ENCODE measurements at regions not wholly inside any gene's neighbourhood (a gene's known extent, or its start where the extent isn't known, plus 50 kb on each side); places are given as distances from the start of the nearest gene placed in this dataset.

GRCh38 chr13:44263751-44264620 lies 109.6 kb upstream of the SERP2 start:
- Histone ChIP-seq H3K4me3 (ENCODE audit: control insufficient read depth in 1 of 2, extremely low read depth in 1 of 2, low read length in 1 of 2) (no peak overlapping the region), H3K4me1 (ENCODE audit: control insufficient read depth in 1 of 2, extremely low read depth in 1 of 2, insufficient read depth in 2 of 2, low read length in 2 of 2) (peaks cover 0 to 9% of the 10 kb centered on the region in 2 experiments), H3K36me3 (ENCODE audit: control insufficient read depth in 2 of 2, extremely low read depth in 1 of 2, insufficient read depth in 1 of 2, low read length in 1 of 2) (no peaks in the 10 kb centered on the region), H3K27ac (ENCODE audit: low read length) (no peak overlapping the region), H3K27me3 (replicated peaks in 1 of 2; ENCODE audit: control insufficient read depth in 2 of 2, extremely low read depth in 1 of 2, insufficient read depth in 2 of 2, low read length in 1 of 2) (peaks cover 0 to 4% of the 10 kb centered on the region in 2 experiments), H3K9me3 (no peaks in the 10 kb centered on the region)
- no peak overlapping the region for H3K4me3 Mint-ChIP-seq
- H3K27me3 Mint-ChIP-seq = peaks cover 0 to 6% of the 10 kb centered on the region in 2 donors
- ChIA-PET POLR2A (interaction anchor here in 1 of 2 donors (0.5 kb wide), 1 partner anchor 97 kb away, joined by 11 read pairs; no protein-coding TSS in a partner anchor), CTCF (no interaction called here)
- H3K27ac Mint-ChIP-seq = no peak overlapping the region
- peaks cover 16 to 22% (median 17%) of the 10 kb centered on the region in 3 donors for H3K4me1 Mint-ChIP-seq
- 95% methylated on average over 14 of the region's 20 CpGs for WGBS (ENCODE audit: insufficient coverage)
- no peak for ATAC-seq (replicated peaks in 1 of 4)
- no peaks in the 10 kb centered on the region for H3K36me3 Mint-ChIP-seq
- H3K9me3 Mint-ChIP-seq = no peaks in the 10 kb centered on the region
- DNase-seq = no peak

- H3K36me3 Mint-ChIP-seq = no peaks in the 10 kb centered on the region
- no peaks in the 10 kb centered on the region for H3K9me3 ChIP-seq
- no peaks in the 10 kb centered on the region for H3K36me3 ChIP-seq (ENCODE audit: control insufficient read depth in 2 of 2, extremely low read depth in 1 of 2, insufficient read depth in 1 of 2, low read length in 1 of 2)
- CTCF ChIA-PET = no interaction called here
- no peaks in the 10 kb centered on the region for H3K4me1 ChIP-seq (ENCODE audit: control insufficient read depth in 1 of 2, extremely low read depth in 1 of 2, insufficient read depth in 2 of 2, low read length in 2 of 2)
- no CpG with 5 or more reads among the region's 3 CpGs for WGBS (ENCODE audit: insufficient coverage)
- no peak overlapping the region for H3K4me3 ChIP-seq (ENCODE audit: control insufficient read depth in 1 of 2, extremely low read depth in 1 of 2, low read length in 1 of 2)
- peaks cover 0 to 6% of the 10 kb centered on the region in 2 donors for H3K27me3 Mint-ChIP-seq
- H3K27me3 ChIP-seq (replicated peaks in 1 of 2; ENCODE audit: control insufficient read depth in 2 of 2, extremely low read depth in 1 of 2, insufficient read depth in 2 of 2, low read length in 1 of 2) = peaks cover 0 to 4% of the 10 kb centered on the region in 2 experiments
- peaks cover under 1 to 6% (median 4%) of the 10 kb centered on the region in 3 donors for H3K4me1 Mint-ChIP-seq
- H3K27ac Mint-ChIP-seq = no peak overlapping the region
- H3K4me3 Mint-ChIP-seq = no peak overlapping the region
- no peaks in the 10 kb centered on the region for H3K9me3 Mint-ChIP-seq
- no peak overlapping the region for H3K27ac ChIP-seq (ENCODE audit: low read length)
- DNase-seq = no peak
- POLR2A ChIA-PET = no interaction called here
- no peak for ATAC-seq (replicated peaks in 1 of 4)
Observed at GRCh38 chr13:44266305-44266704, 107.3 kb upstream of the SERP2 start.

- POLR2A ChIA-PET = no interaction called here
- Histone ChIP-seq H3K27me3 (replicated peaks in 1 of 2; ENCODE audit: control insufficient read depth in 2 of 2, extremely low read depth in 1 of 2, insufficient read depth in 2 of 2, low read length in 1 of 2) (peaks cover 0 to 4% of the 10 kb centered on the region in 2 experiments), H3K4me1 (ENCODE audit: control insufficient read depth in 1 of 2, extremely low read depth in 1 of 2, insufficient read depth in 2 of 2, low read length in 2 of 2) (no peaks in the 10 kb centered on the region)
Observed at GRCh38 chr13:44266772-44267171, 106.9 kb upstream of the SERP2 start.

GRCh38 chr13:44267203-44267602 lies 106.4 kb upstream of the SERP2 start:
- CTCF ChIA-PET = interaction anchor here (0.5 to 0.6 kb wide), 2 partner anchors 30 to 775 kb away, joined by 3 read pairs; no protein-coding TSS in a partner anchor
- POLR2A ChIA-PET = no interaction called here
- Mint-ChIP-seq H3K9me3 (no peaks in the 10 kb centered on the region), H3K36me3 (no peaks in the 10 kb centered on the region), H3K27me3 (peaks cover 0 to 6% of the 10 kb centered on the region in 2 donors), H3K4me3 (no peak overlapping the region), H3K27ac (no peak overlapping the region), H3K4me1 (peaks cover 0 to 6% (median 5%) of the 10 kb centered on the region in 3 donors)
- Histone ChIP-seq H3K9me3 (no peaks in the 10 kb centered on the region), H3K4me3 (ENCODE audit: control insufficient read depth in 1 of 2, extremely low read depth in 1 of 2, low read length in 1 of 2) (no peak overlapping the region), H3K27ac (ENCODE audit: low read length) (no peak overlapping the region), H3K4me1 (ENCODE audit: control insufficient read depth in 1 of 2, extremely low read depth in 1 of 2, insufficient read depth in 2 of 2, low read length in 2 of 2) (no peaks in the 10 kb centered on the region), H3K27me3 (replicated peaks in 1 of 2; ENCODE audit: control insufficient read depth in 2 of 2, extremely low read depth in 1 of 2, insufficient read depth in 2 of 2, low read length in 1 of 2) (peaks cover 0 to 4% of the 10 kb centered on the region in 2 experiments), H3K36me3 (ENCODE audit: control insufficient read depth in 2 of 2, extremely low read depth in 1 of 2, insufficient read depth in 1 of 2, low read length in 1 of 2) (no peaks in the 10 kb centered on the region)
- ATAC-seq (replicated peaks in 1 of 4) = no peak
- DNase-seq = no peak
- WGBS (ENCODE audit: insufficient coverage) = 100% methylated on average over 1 of the region's 1 CpG

More at GRCh38 chr13:44266772-44267171, 106.9 kb upstream of the SERP2 start:
- no peaks in the 10 kb centered on the region for H3K36me3 ChIP-seq (ENCODE audit: control insufficient read depth in 2 of 2, extremely low read depth in 1 of 2, insufficient read depth in 1 of 2, low read length in 1 of 2)
- CTCF ChIA-PET = interaction anchor here in 1 of 2 donors (0.5 kb wide), 1 partner anchor 29 kb away, joined by 3 read pairs; no protein-coding TSS in a partner anchor
- Mint-ChIP-seq H3K36me3 (no peaks in the 10 kb centered on the region), H3K4me3 (no peak overlapping the region), H3K27ac (no peak overlapping the region), H3K4me1 (peaks cover 0 to 6% (median 5%) of the 10 kb centered on the region in 3 donors), H3K9me3 (no peaks in the 10 kb centered on the region), H3K27me3 (peaks cover 0 to 6% of the 10 kb centered on the region in 2 donors)
- no peak overlapping the region for H3K4me3 ChIP-seq (ENCODE audit: control insufficient read depth in 1 of 2, extremely low read depth in 1 of 2, low read length in 1 of 2)
- no peaks in the 10 kb centered on the region for H3K9me3 ChIP-seq
- no peak overlapping the region for H3K27ac ChIP-seq (ENCODE audit: low read length)
- DNase-seq (no peak), ATAC-seq (replicated peaks in 1 of 4) (no peak)
- WGBS (ENCODE audit: insufficient coverage) = 85% methylated on average over 1 of the region's 1 CpG

- H3K4me1 ChIP-seq (ENCODE audit: control insufficient read depth in 1 of 2, extremely low read depth in 1 of 2, insufficient read depth in 2 of 2, low read length in 2 of 2) = no peaks in the 10 kb centered on the region
- H3K27ac Mint-ChIP-seq = no peak overlapping the region
- H3K4me3 Mint-ChIP-seq = no peak overlapping the region
- no peaks in the 10 kb centered on the region for H3K36me3 Mint-ChIP-seq
- H3K9me3 ChIP-seq = no peaks in the 10 kb centered on the region
- ATAC-seq (replicated peaks in 1 of 4) = no peak
- peaks cover under 1 to 6% (median 5%) of the 10 kb centered on the region in 3 donors for H3K4me1 Mint-ChIP-seq
- no peak for DNase-seq
- no CpG with 5 or more reads among the region's 4 CpGs for WGBS (ENCODE audit: insufficient coverage)
- H3K27me3 ChIP-seq (replicated peaks in 1 of 2; ENCODE audit: control insufficient read depth in 2 of 2, extremely low read depth in 1 of 2, insufficient read depth in 2 of 2, low read length in 1 of 2) = peaks cover 0 to 4% of the 10 kb centered on the region in 2 experiments
- ChIA-PET CTCF (interaction anchor here in 1 of 2 donors (0.6 kb wide), 1 partner anchor 774 kb away, joined by 3 read pairs; no protein-coding TSS in a partner anchor), POLR2A (no interaction called here)
- H3K4me3 ChIP-seq (ENCODE audit: control insufficient read depth in 1 of 2, extremely low read depth in 1 of 2, low read length in 1 of 2) = no peak overlapping the region
- H3K9me3 Mint-ChIP-seq = no peaks in the 10 kb centered on the region
- no peaks in the 10 kb centered on the region for H3K36me3 ChIP-seq (ENCODE audit: control insufficient read depth in 2 of 2, extremely low read depth in 1 of 2, insufficient read depth in 1 of 2, low read length in 1 of 2)
- no peak overlapping the region for H3K27ac ChIP-seq (ENCODE audit: low read length)
- H3K27me3 Mint-ChIP-seq = peaks cover 0 to 6% of the 10 kb centered on the region in 2 donors
Observed at GRCh38 chr13:44267980-44268379, 105.6 kb upstream of the SERP2 start.

GRCh38 chr13:44268980-44269379 lies 104.6 kb upstream of the SERP2 start:
- peaks cover 0 to 3% (median 0%) of the 10 kb centered on the region in 3 donors for H3K9me3 Mint-ChIP-seq
- no peaks in the 10 kb centered on the region for H3K36me3 ChIP-seq (ENCODE audit: control insufficient read depth in 2 of 2, extremely low read depth in 1 of 2, insufficient read depth in 1 of 2, low read length in 1 of 2)
- H3K27me3 ChIP-seq (replicated peaks in 1 of 2; ENCODE audit: control insufficient read depth in 2 of 2, extremely low read depth in 1 of 2, insufficient read depth in 2 of 2, low read length in 1 of 2) = peaks cover 0 to 4% of the 10 kb centered on the region in 2 experiments
- H3K4me1 Mint-ChIP-seq = peaks cover 11 to 14% (median 12%) of the 10 kb centered on the region in 3 donors
- no peak overlapping the region for H3K4me3 Mint-ChIP-seq
- no peak for ATAC-seq (replicated peaks in 1 of 4)
- no peak overlapping the region for H3K27ac ChIP-seq (ENCODE audit: low read length)
- no peaks in the 10 kb centered on the region for H3K9me3 ChIP-seq
- CTCF ChIA-PET = no interaction called here
- peaks cover 0 to 3% of the 10 kb centered on the region in 2 donors for H3K27me3 Mint-ChIP-seq
- H3K36me3 Mint-ChIP-seq = no peaks in the 10 kb centered on the region
- no peak overlapping the region for H3K4me3 ChIP-seq (ENCODE audit: control insufficient read depth in 1 of 2, extremely low read depth in 1 of 2, low read length in 1 of 2)
- POLR2A ChIA-PET = no interaction called here
- no peak for DNase-seq
- H3K27ac Mint-ChIP-seq = no peak overlapping the region
- H3K4me1 ChIP-seq (ENCODE audit: control insufficient read depth in 1 of 2, extremely low read depth in 1 of 2, insufficient read depth in 2 of 2, low read length in 2 of 2) = peaks cover 0 to 2% of the 10 kb centered on the region in 2 experiments

Measured in T-cell (primary cell).